NB4 (cell line): ENCODE measurements at regions not wholly inside any gene's neighbourhood (a gene's known extent, or its start where the extent isn't known, plus 50 kb on each side); places are given as distances from the start of the nearest gene placed in this dataset.

Experiments
- DNase-seq: peaks from one replicate; pipeline ENCODE4 v3.0.0; 2010; ENCODE audit warnings: low read depth
- H3K4me3 ChIP-seq: one replicate; pipeline ENCODE4 v1.5.1; 2011; ENCODE audit warnings: mild to moderate bottlenecking, low read depth, low read length, moderate library complexity
- CTCF ChIP-seq: IDR thresholded peaks from one replicate; pipeline ENCODE4 v1.5.1; 2012; ENCODE audit warnings: low read depth, low read length
- MAX ChIP-seq: IDR thresholded peaks from 2 replicates; pipeline ENCODE4 v1.6.1; 2011; ENCODE audit warnings: low read depth, low read length
- MYC ChIP-seq: IDR thresholded peaks from 2 replicates; pipeline ENCODE4 v1.6.1; 2011; ENCODE audit warnings: low read depth, low read length
- POLR2A ChIP-seq: IDR thresholded peaks from 2 replicates; pipeline ENCODE4 v1.6.1; 2011; ENCODE audit warnings: mild to moderate bottlenecking; ENCODE audit not compliant: insufficient read length; ENCODE audit errors: extremely low read depth

DNA sequence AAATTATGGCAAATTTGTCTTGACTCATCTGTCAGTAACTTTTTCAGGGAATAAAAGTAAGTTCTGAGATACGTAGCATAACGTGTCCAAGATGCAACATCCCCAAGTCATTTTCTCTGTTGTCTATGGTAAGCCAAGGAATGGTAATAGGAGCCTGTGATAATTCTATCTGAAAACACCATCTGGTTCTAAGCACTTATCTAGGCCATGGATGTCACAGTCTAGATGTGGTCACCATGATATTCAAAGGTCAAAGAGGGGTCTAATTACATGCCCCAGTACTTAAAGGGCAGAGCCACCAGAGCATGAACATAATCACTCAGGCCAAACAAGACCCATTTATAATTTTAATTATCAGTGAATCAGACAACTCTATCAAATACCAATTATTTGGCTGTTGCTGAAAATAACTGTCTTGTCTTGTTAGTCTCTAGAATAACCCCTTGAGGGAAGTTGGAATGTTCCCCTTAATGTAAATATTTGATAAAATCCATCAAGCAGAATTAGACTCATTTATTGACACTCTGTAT is 225.1 kb upstream of the MPPED2 start:
- H3K4me3 ChIP-seq = no peak overlapping the region
- TF ChIP-seq MYC = no peak
- TF ChIP-seq POLR2A = no peak
- no peak for TF ChIP-seq MAX
- no peak for TF ChIP-seq CTCF
- no peak for DNase-seq

- H3K4me3 ChIP-seq = no peak overlapping the region
- TF ChIP-seq MAX = no peak
- TF ChIP-seq CTCF = no peak
- no peak for TF ChIP-seq MYC
- TF ChIP-seq POLR2A = no peak
- no peak for DNase-seq
Observed at GRCh38 chr11:30810116-30810515, 224.0 kb upstream of the MPPED2 start.

DNA sequence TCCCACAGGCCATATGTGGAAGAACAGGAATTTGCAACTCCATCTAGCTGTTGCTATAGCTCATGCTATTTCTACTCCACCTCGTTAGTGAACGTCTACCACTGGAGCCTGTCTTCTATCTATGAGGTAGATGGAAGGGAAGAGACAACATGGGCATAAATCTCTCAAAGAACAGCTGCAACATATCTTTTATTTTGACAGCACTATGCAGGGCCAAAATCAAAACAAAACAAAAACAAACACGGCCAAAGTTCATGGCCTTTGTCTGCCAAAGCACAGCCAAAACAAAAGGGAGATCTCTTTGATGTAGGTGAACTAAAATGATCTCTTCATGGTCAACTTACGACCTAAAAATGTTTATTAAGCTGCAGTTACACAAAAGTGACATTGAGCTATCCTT is 215.2 kb upstream of the MPPED2 start:
- H3K4me3 ChIP-seq = no peak overlapping the region
- DNase-seq = no peak
- TF ChIP-seq CTCF = no peak

DNA sequence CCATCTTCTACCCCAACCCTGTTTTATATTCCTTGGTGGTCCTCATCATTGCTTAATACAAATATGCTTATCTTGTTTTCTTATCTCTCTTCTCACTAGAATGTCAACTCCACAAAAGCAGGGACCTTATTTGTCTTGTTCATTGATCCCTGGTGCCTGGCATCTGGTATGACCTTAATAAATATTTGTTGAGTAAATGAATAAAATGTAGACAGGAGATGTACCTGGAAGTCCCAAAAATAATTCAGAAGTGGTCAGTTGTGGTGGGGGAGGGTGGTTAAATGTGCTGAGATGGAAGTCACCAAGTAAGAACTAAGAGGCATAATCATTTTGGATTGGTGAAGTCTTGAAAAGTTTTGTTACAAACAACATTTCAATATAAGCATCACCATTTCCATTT is 214.8 kb upstream of the MPPED2 start:
- no peak for TF ChIP-seq MAX
- TF ChIP-seq CTCF = no peak
- TF ChIP-seq MYC = no peak
- no peak for TF ChIP-seq POLR2A

DNA sequence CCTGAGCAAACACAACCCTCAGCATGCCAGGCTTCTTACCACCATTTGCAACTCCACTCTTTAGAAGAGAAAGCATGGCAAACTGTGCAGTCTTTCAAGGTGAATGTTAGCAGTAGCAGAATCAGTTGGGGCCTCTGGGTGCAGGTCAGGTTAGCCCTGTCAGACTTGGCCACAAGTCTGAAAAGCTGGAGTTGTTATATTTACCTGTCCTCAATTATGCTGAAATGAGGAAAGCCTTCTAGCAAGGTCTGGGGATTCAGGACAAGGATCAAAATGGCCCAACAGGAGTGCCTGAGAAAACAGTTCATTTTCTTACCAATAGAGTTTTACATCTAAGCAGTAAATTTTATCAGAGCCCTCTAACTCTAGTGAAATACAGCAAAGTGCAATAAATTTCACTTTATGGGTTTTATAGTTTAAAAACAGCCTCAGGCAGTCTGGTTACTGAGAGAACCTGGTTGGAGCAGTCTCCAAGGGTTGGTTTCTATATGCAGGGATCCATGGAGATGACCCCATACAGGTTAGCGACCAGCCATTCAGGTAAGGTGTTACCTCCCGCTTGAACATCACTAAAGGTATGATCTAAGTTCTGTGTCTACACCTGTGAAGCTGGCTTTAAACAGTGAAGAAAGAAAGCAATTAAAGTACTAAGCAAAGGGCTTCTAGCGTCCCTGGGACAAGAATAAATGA is 212.5 kb upstream of the MPPED2 start:
- H3K4me3 ChIP-seq = no peak overlapping the region
- DNase-seq = no peak
- TF ChIP-seq POLR2A (no peak), MAX (no peak), MYC (no peak), CTCF (no peak)

More for the DNA sequence above, 214.8 kb upstream of the MPPED2 start:
- no peak overlapping the region for H3K4me3 ChIP-seq
- no peak for DNase-seq

DNA sequence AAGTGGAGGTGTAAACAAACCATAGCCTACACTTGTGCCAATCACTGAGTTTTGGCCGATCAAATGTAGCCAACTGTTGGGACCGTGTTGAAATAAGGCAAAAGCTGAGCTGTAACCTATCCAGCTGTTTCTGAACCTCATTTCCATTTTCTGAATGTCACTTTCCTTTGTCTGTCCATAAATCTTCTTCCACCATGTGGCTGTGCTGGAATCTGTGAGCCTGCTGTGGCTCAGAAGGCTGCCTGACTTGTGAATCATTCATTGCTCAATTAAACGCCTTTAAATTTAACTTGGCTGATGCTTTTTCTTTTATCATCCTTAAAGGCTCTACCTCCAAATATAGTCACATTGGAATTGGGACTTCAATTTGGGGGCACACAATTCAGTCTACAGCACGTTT is 203.1 kb upstream of the MPPED2 start:
- no peak for TF ChIP-seq POLR2A
- no peak for TF ChIP-seq CTCF
- TF ChIP-seq MAX = no peak
- TF ChIP-seq MYC = no peak
- no peak for DNase-seq
- H3K4me3 ChIP-seq = no peak overlapping the region
